ENCODE measurements at regions not wholly inside any gene's neighbourhood (a gene's known extent, or its start where the extent isn't known, plus 50 kb on each side); places are given as distances from the start of the nearest gene placed in this dataset.

- ATAC-seq (no peak), DNase-seq (no peak)
- intact Hi-C loops (cut with DNase I) = no loop called here
Observed at GRCh38 chr1:98068016-98068415, 147.2 kb upstream of the DPYD start.

GRCh38 chr1:98066911-98067310, 146.1 kb upstream of the DPYD start:
- no peak for DNase-seq
- no peak for ATAC-seq
- intact Hi-C loops (cut with DNase I) = no loop called here

GRCh38 chr1:98059620-98060019, 138.8 kb upstream of the DPYD start:
- intact Hi-C loops (cut with DNase I) = loop anchor here in 1 of 2 donors (10.0 kb wide), 2 partner anchors 395 to 815 kb away; no protein-coding TSS in a partner anchor
- DNase-seq (no peak), ATAC-seq (no peak)

- intact Hi-C loops (cut with DNase I) = loop anchor here in 1 of 2 donors (10.0 kb wide), 2 partner anchors 394 to 814 kb away; no protein-coding TSS in a partner anchor
- ATAC-seq (no peak), DNase-seq (no peak)
Observed at GRCh38 chr1:98058676-98059075, 137.8 kb upstream of the DPYD start.

DNA sequence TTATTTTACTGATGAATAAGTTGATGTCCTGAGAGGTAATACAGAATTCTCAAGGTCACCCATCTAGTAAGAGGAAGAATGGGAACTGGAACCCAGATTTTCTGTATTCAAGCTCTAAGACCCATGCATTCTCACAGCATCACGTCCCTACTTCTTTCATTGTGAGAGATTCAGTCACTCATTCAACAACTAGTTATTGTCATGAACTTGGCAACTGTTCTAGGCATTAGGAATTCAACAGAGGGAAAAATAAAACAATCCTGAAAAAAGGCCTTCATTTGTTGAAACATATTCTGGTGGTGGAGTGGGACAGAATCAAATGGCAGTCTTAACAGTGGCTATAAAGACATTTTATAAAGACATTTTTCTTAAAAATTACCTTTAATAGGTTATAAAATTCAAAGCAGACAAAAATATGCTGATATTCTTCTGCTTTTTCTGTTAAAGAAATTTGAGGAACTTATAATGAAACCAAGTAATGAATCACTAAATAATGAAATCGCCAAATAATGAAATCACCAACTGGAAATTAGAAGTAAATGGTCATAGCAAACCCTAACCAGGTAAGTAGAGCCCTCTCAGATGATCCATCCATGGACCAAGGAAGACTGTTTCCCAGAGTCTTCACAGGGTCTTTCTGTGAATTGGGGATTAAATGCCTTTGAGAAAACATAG, 136.5 kb upstream of the DPYD start:
- DNase-seq = no peak
- intact Hi-C loops (cut with DNase I) = loop anchor here in 1 of 2 donors (10.0 kb wide), 2 partner anchors 393 to 813 kb away; no protein-coding TSS in a partner anchor
- no peak for ATAC-seq

DNA sequence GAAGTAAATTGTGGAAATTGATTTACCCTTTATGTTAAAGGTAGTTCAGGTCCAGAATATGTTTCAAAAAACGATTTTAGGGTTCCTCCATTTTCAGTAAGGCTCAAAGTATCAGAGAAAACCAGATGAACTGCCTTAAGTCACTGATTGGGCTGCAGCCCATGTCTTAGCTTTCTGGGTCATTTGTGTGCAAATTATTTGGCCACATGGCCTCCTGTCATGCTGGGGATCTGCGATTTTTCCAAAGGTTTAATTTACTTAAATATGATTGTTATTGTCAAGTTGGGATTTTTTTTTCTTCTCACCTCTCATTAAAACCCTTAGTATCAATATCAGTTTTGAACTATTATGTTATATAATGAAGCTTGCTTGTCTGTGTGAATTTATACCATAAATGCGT, 135.9 kb upstream of the DPYD start:
- DNase-seq = no peak
- no peak for ATAC-seq
- intact Hi-C loops (cut with DNase I) = loop anchor here in 1 of 2 donors (10.0 kb wide), 2 partner anchors 392 to 812 kb away; no protein-coding TSS in a partner anchor

GRCh38 chr1:98055457-98055856, 134.6 kb upstream of the DPYD start:
- intact Hi-C loops (cut with DNase I) = loop anchor here in 1 of 2 donors (10.0 kb wide), 2 partner anchors 391 to 811 kb away; no protein-coding TSS in a partner anchor
- no peak for DNase-seq
- ATAC-seq = no peak

- ATAC-seq (no peak), DNase-seq (no peak)
- intact Hi-C loops (cut with DNase I) = loop anchor here in 1 of 2 donors (5.0 to 10.0 kb wide), 3 partner anchors 390 to 1087 kb away; no protein-coding TSS in a partner anchor
Observed at GRCh38 chr1:98054786-98055185, 134.0 kb upstream of the DPYD start.

GRCh38 chr1:98054367-98054701, 133.5 kb upstream of the DPYD start:
- ATAC-seq (no peak), DNase-seq (no peak)
- intact Hi-C loops (cut with DNase I) = loop anchor here in 1 of 2 donors (5.0 to 10.0 kb wide), 3 partner anchors 390 to 1087 kb away; no protein-coding TSS in a partner anchor

GRCh38 chr1:98053471-98054366, 132.9 kb upstream of the DPYD start:
- ATAC-seq = peak; percentile 98 to 99
- intact Hi-C loops (cut with DNase I) = loop anchor here in 1 of 2 donors (5.0 to 10.0 kb wide), 3 partner anchors 389 to 1086 kb away; no protein-coding TSS in a partner anchor

GRCh38 chr1:98051065-98051675, 130.3 kb upstream of the DPYD start:
- intact Hi-C loops (cut with DNase I) = loop anchor here in 1 of 2 donors (5.0 to 10.0 kb wide), 3 partner anchors 386 to 1084 kb away; no protein-coding TSS in a partner anchor
- DNase-seq (peak; percentile 60), ATAC-seq (no peak)

More at GRCh38 chr1:98053471-98054366, 132.9 kb upstream of the DPYD start:
- DNase-seq = peak; percentile 63

DNA sequence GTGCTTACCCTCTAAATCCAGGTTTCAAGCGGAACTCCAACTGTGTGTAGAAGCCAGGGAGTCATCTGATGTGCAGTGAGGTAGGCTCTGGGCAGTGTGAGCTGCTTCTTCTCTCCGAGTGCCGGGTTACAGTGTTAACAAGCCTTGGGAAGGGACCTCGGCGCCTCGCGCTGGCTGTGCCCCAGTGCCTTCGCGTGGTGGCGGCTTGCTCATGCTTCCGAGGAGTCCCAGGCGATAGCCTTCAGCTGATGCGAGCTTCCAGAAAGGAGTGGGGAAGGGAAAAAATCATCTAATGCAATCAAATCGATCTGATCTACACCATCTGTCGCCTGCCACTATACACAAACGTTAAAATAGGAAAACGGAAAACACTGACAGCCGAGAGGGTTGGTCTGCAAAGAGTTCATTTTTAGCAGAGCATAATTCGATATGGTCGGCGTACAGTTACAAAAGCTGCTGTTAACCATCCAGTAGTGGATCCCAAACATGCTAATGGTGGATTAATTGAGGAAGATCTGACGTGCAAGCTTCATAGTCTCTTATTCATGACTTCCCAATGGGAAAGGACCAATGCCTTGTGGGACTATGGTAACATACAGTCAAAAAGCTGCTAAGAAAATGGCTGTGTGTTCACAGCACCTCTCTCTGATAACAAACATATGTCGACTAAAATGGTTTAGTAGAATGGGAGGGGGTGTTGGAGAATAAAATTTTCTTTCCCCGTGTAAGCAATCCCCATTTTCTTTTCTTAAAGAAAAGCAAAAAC, 128.7 kb upstream of the DPYD start:
- intact Hi-C loops (cut with DNase I) = loop anchor here in 1 of 2 donors (5.0 to 10.0 kb wide), 3 partner anchors 385 to 1082 kb away; no protein-coding TSS in a partner anchor
- ATAC-seq (no peak), DNase-seq (no peak)

DNA sequence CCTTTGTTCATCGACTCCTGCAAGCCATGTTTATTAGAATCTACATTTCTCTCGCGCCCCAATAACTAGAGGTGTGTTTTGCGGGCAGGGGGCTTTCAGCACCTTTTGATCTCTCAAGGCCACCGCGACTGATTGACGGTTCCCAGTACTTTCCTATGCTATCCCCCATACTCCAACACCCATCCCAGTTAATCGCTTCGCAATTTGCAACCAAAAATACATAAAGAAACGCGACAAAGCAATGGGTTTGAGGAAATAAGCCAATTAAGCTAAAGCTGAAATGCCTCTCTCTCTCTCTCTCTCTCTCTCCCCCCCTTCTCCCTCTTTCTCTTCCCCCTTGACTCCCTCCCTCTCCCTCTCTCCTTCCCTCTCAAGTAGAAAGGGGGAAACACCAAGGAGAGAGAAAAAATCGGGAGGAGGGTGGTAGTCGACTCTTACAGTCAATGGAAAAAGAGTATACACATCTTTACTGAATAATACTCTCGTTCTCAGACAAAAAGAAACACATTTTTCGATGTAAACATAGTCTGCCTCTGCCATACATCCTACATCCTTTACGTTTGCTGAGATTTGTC, 128.0 kb upstream of the DPYD start:
- intact Hi-C loops (cut with DNase I) = no loop called here
- ATAC-seq = no peak
- DNase-seq = no peak

DNA sequence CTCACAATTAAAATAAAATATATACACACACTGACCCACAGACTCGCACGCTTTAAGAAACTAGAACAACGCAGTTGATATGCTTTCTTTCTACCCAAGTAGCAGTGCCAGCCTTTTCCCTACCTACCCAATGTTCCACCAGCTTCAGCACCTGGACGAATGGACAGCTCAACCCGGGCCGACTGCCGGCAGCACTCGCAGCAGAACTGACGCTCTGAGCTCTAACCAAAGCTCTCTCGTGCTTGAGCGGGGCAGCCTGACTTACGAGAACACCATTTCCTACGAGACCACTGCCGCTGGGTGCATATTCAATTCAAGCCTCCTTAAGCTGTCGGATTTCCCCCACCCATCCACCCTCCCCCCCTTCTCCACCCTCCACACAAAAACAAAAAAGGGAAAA, 127.4 kb upstream of the DPYD start:
- intact Hi-C loops (cut with DNase I) = no loop called here
- ATAC-seq = peak; percentile 90 to 94
- peak; percentile 81 for DNase-seq

DNA sequence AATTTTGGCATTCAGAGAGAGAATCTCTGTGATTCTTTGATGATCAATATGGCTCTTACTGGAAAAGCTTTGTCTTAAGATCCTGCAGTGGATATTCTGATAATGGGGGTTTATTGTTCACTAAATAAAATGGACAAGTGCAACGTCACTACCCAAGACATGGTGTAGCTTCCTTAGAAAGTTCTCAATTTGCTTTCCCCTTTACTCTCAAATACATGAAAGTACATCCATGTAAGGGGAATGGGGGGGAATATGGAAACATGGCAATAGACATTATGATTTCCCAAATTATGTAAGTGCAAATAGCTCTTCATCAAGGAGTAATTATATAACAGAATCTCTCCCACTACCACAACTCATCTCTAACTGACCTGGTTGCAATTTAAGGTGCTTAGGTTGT, 126.3 kb upstream of the DPYD start:
- intact Hi-C loops (cut with DNase I) = no loop called here
- ATAC-seq = no peak
- no peak for DNase-seq

GRCh38 chr1:98045767-98046641, 125.2 kb upstream of the DPYD start:
- intact Hi-C loops (cut with DNase I) = no loop called here
- DNase-seq (no peak), ATAC-seq (peak in 1 of 2 donors; percentile 27)

DNA sequence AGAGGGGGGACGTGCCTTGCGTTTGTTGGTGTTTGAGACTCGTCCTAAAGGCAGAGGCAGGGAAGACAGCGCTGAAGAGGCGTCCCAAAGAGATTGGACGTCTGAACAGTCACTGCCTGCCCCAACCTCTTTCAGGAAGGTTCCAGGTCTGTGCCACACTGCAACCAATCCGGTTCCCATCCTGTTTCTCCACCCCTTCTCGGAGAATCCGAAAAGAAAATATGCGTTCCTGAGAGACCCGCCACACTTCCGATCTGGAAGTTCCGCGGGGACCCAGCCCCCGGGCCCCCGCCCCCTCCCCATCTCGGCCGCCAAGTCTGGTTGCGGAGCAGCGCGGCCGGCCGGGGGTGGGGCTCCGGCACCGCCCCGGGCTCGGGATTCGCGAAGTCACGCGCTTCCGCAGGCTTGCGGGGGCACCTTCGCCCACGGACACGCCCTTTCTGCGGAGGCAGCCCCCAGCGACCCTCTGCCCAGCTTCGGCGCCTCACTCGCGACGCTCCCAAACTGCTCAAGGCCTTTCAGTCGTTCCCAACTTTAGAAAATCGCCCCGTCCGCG, 124.5 kb upstream of the DPYD start:
- DNase-seq = no peak
- intact Hi-C loops (cut with DNase I) = no loop called here
- peak in 1 of 2 donors; percentile 14 for ATAC-seq
